H1 (cell line): ENCODE measurements at regions not wholly inside any gene's neighbourhood (a gene's known extent, or its start where the extent isn't known, plus 50 kb on each side); places are given as distances from the start of the nearest gene placed in this dataset.

Source experiments
- CTCF ChIA-PET: fragments of 300-600 bp; sonication (Branson Sonifier 250); formaldehyde crosslinking; loops from one replicate; lab custom pipeline; 2021; ENCODE audit not compliant: partially characterized antibody; lab: Charles Lee
- POLR2A ChIA-PET: fragments of 300-600 bp; sonication (Branson Sonifier 250); formaldehyde crosslinking; loops from one replicate; lab custom pipeline; 2021; ENCODE audit warnings: inconsistent platforms; ENCODE audit not compliant: partially characterized antibody; lab: Charles Lee
- DNase-seq, 2 experiments: peaks; one replicate each; pipeline versions ENCODE4 v3.0.0 to v3.0.0-alpha.2; 2010 to 2022; ENCODE audit warnings: low spot score in 2 of 2, low read depth in 1 of 2, mixed read lengths in 1 of 2
- FAIRE-seq: peaks from 2 replicates; lab custom pipeline; 2011; peaks lifted over from hg19 to GRCh38; lab: Jason Lieb, UNC
- H2AFZ ChIP-seq: 2 replicates; pipeline ENCODE4 v1.8.1; 2012; ENCODE audit warnings: low read length, inconsistent platforms
- H2AK5ac ChIP-seq: 2 replicates; pipeline ENCODE4 v1.6.1; 2013; ENCODE audit warnings: low read depth, low read length
- H2BK120ac ChIP-seq: replicated peaks from 2 replicates; pipeline ENCODE3; 2013; ENCODE audit warnings: low read depth, low read length, inconsistent platforms
- H2BK12ac ChIP-seq: 2 replicates; pipeline ENCODE4 v1.6.1; 2013; ENCODE audit warnings: low read depth, low read length
- H2BK15ac ChIP-seq: 2 replicates; pipeline ENCODE4 v1.6.1; 2013; ENCODE audit warnings: low read length
- H2BK20ac ChIP-seq: 2 replicates; pipeline ENCODE4 v1.6.1; 2013; ENCODE audit warnings: low read length
- H2BK5ac ChIP-seq: 2 replicates; pipeline ENCODE4 v1.6.1; 2013; ENCODE audit warnings: low read depth, low read length
- H3K14ac ChIP-seq: 2 replicates; pipeline ENCODE4 v1.6.1; 2013; ENCODE audit warnings: inconsistent platforms; ENCODE audit not compliant: insufficient read length
- H3K18ac ChIP-seq: 2 replicates; pipeline ENCODE4 v1.6.1; 2013; ENCODE audit warnings: low read length; ENCODE audit errors: extremely low read depth
- H3K23ac ChIP-seq: 2 replicates; pipeline ENCODE4 v1.6.1; 2013; ENCODE audit warnings: inconsistent platforms; ENCODE audit not compliant: insufficient read length
- H3K23me2 ChIP-seq: 2 replicates; pipeline ENCODE4 v1.6.1; 2013; ENCODE audit warnings: low read depth, low read length
- H3K27ac ChIP-seq: 2 replicates; pipeline ENCODE4 v1.6.1; 2011; ENCODE audit warnings: low read depth, low read length, inconsistent platforms
- H3K27me3 ChIP-seq, 4 experiments: replicated peaks in 1 of 4; 1 replicate in 1 of 4; 2 replicates in 3 of 4; pipeline versions ENCODE4 v1.6.1 to v1.8.1; 2011 to 2013; ENCODE audit warnings: low read length in 3 of 4, mild to moderate bottlenecking in 3 of 4, inconsistent platforms in 2 of 4, mixed read lengths in 2 of 4, moderate library complexity in 1 of 4; ENCODE audit not compliant: control insufficient read depth in 3 of 4, insufficient read depth in 3 of 4; ENCODE audit errors: extremely low read depth in 1 of 4
- H3K36me3 ChIP-seq, 4 experiments: 2 replicates each; pipeline versions ENCODE4 v1.6.1 to v1.8.1; 2011 to 2013; ENCODE audit warnings: mild to moderate bottlenecking in 4 of 4, low read length in 3 of 4, moderate library complexity in 2 of 4, control low read depth in 1 of 4, inconsistent platforms in 1 of 4; ENCODE audit not compliant: insufficient read depth in 4 of 4, control insufficient read depth in 2 of 4
- H3K4ac ChIP-seq: replicated peaks from 2 replicates; pipeline ENCODE3; 2013; ENCODE audit warnings: low read length, low read depth, mixed read lengths, inconsistent platforms; ENCODE audit not compliant: insufficient read length
- H3K4me1 ChIP-seq, 4 experiments: replicated peaks in 1 of 4; 1 replicate in 1 of 4; 2 replicates in 3 of 4; pipeline versions ENCODE4 v1.6.1 to v1.8.1; 2011 to 2013; ENCODE audit warnings: low read length in 3 of 4, inconsistent platforms in 2 of 4, mixed read lengths in 1 of 4; ENCODE audit not compliant: insufficient read depth in 4 of 4, control insufficient read depth in 3 of 4
- H3K4me2 ChIP-seq, 2 experiments: 2 replicates each; pipeline versions ENCODE4 v1.6.1 to v1.8.1; 2011 to 2013; ENCODE audit warnings: low read depth in 2 of 2, low read length in 2 of 2, control low read depth in 1 of 2, inconsistent platforms in 1 of 2, mild to moderate bottlenecking in 1 of 2; ENCODE audit not compliant: insufficient read depth in 1 of 2
- H3K4me3 ChIP-seq, 4 experiments: fragments of 200-600, 300-600 bp in 1 of 4; sonication (generic), shearing (Covaris generic), sonication (Bioruptor Twin) in 1 of 4; 2 replicates each; pipeline versions ENCODE4 v1.5.1 to v1.8.1; 2011 to 2016; ENCODE audit warnings: low read length in 4 of 4, low read depth in 3 of 4, control low read depth in 2 of 4, inconsistent platforms in 2 of 4, mild to moderate bottlenecking in 2 of 4, mixed read lengths in 1 of 4, moderate library complexity in 1 of 4; ENCODE audit not compliant: insufficient read depth in 2 of 4; ENCODE audit errors: extremely low read depth in 1 of 4
- H3K56ac ChIP-seq: replicated peaks from 2 replicates; pipeline ENCODE3; 2013; ENCODE audit warnings: low read depth, mild to moderate bottlenecking, mixed read lengths, low read length, inconsistent platforms; ENCODE audit not compliant: insufficient read length
- H3K79me1 ChIP-seq: 2 replicates; pipeline ENCODE4 v1.6.1; 2013; ENCODE audit warnings: low read depth, low read length, control low read depth
- H3K79me2 ChIP-seq, 2 experiments: 2 replicates each; pipeline versions ENCODE4 v1.6.1 to v1.8.1; 2012 to 2013; ENCODE audit warnings: low read length in 2 of 2, mild to moderate bottlenecking in 2 of 2, inconsistent platforms in 1 of 2; ENCODE audit not compliant: insufficient read depth in 2 of 2, control insufficient read depth in 1 of 2
- H3K9ac ChIP-seq, 4 experiments: replicated peaks in 1 of 4; 1 replicate in 1 of 4; 2 replicates in 3 of 4; pipeline versions ENCODE4 v1.6.1 to v1.8.1; 2011 to 2013; ENCODE audit warnings: low read depth in 3 of 4, low read length in 3 of 4, control low read depth in 2 of 4, mild to moderate bottlenecking in 2 of 4, moderate library complexity in 2 of 4, inconsistent platforms in 1 of 4; ENCODE audit errors: extremely low read depth in 1 of 4
- H3K9me3 ChIP-seq, 2 experiments: 2 replicates each; pipeline versions ENCODE4 v1.6.1 to v1.8.1; 2012 to 2013; ENCODE audit warnings: mild to moderate bottlenecking in 2 of 2, moderate library complexity in 2 of 2, control low read depth in 1 of 2, inconsistent platforms in 1 of 2, low read depth in 1 of 2, low read length in 1 of 2, mixed read lengths in 1 of 2; ENCODE audit not compliant: insufficient read depth in 2 of 2
- H4K20me1 ChIP-seq, 2 experiments: replicated peaks in 1 of 2; 2 replicates each; pipeline versions ENCODE3 to v1.8.1; 2011 to 2013; ENCODE audit warnings: inconsistent platforms in 2 of 2, low read length in 2 of 2, mild to moderate bottlenecking in 1 of 2; ENCODE audit not compliant: insufficient read depth in 2 of 2, control insufficient read depth in 1 of 2
- H4K5ac ChIP-seq: 2 replicates; pipeline ENCODE4 v1.6.1; 2013; ENCODE audit warnings: low read length, low read depth, mixed read lengths, inconsistent platforms; ENCODE audit not compliant: insufficient read length
- H4K8ac ChIP-seq: 2 replicates; pipeline ENCODE4 v1.8.0; 2013; ENCODE audit warnings: mild to moderate bottlenecking, moderate library complexity, low read length, inconsistent platforms; ENCODE audit not compliant: insufficient read depth; ENCODE audit errors: extremely low read depth
- H4K91ac ChIP-seq: replicated peaks from 2 replicates; pipeline ENCODE3; 2013; ENCODE audit warnings: low read length, mixed read lengths, inconsistent platforms; ENCODE audit not compliant: insufficient read length
- CBX8 ChIP-seq: fragments of 300-800, 300-1000 bp; sonication (generic); IDR thresholded peaks from 2 replicates; pipeline ENCODE4 v1.7.1; 2016; ENCODE audit warnings: low read depth, low read length, borderline replicate concordance
- EP300 ChIP-seq, 2 experiments: IDR thresholded peaks; 1 replicate in 1 of 2; 2 replicates in 1 of 2; pipeline ENCODE4 v1.6.1; 2011 to 2012; ENCODE audit warnings: low read depth in 2 of 2, low read length in 2 of 2, mild to moderate bottlenecking in 2 of 2, borderline replicate concordance in 1 of 2, inconsistent platforms in 1 of 2, moderate library complexity in 1 of 2
- EZH2 ChIP-seq: fragments of 200-600 bp; sonication (generic); IDR thresholded peaks from 2 replicates; pipeline ENCODE4 v1.7.1; 2012; ENCODE audit warnings: low read depth, mild to moderate bottlenecking, moderate library complexity, low read length, inconsistent platforms; ENCODE audit not compliant: severe bottlenecking
- PHF8 ChIP-seq: fragments of 200-600 bp; sonication (generic); conservative IDR thresholded peaks from 2 replicates; pipeline ENCODE4 v1.7.1; 2012; ENCODE audit warnings: low read depth, mild to moderate bottlenecking, inconsistent platforms, low read length, moderate library complexity
- RAD21 ChIP-seq, 2 experiments: IDR thresholded peaks in 1 of 2; conservative IDR thresholded peaks in 1 of 2; 2 replicates each; pipeline ENCODE4 v1.6.1; 2011; ENCODE audit warnings: low read depth in 2 of 2, low read length in 2 of 2, improper control_type of control experiment in 1 of 2, inconsistent platforms in 1 of 2, mild to moderate bottlenecking in 1 of 2, moderate library complexity in 1 of 2
- SAP30 ChIP-seq: fragments of 300-600 bp; sonication (generic); IDR thresholded peaks from 2 replicates; pipeline ENCODE4 v1.7.1; 2012; ENCODE audit warnings: low read length, moderate library complexity, mild to moderate bottlenecking, inconsistent platforms; ENCODE audit not compliant: insufficient read depth, insufficient replicate concordance
- SP1 ChIP-seq: IDR thresholded peaks from 2 replicates; pipeline ENCODE4 v1.6.1; 2011; ENCODE audit warnings: low read depth, low read length
- YY1 ChIP-seq: IDR thresholded peaks from 2 replicates; pipeline ENCODE4 v1.6.1; 2011; ENCODE audit warnings: low read depth, mild to moderate bottlenecking, low read length
- ZNF274 ChIP-seq: IDR thresholded peaks from 2 replicates; pipeline ENCODE4 v1.7.0; 2012; ENCODE audit warnings: low read length, borderline replicate concordance; ENCODE audit errors: extremely low read depth
- WGBS, 2 experiments: shearing (Covaris generic) in 1 of 2; methylation state at CpG; one replicate each; pipeline versions ENCODE4 v1.1.6 to v1.1.7; 2013 to 2015; ENCODE audit warnings: low lambda C conversion rate in 2 of 2, mixed read lengths in 2 of 2, inconsistent platforms in 1 of 2, low coverage in 1 of 2, missing lambda C conversion rate in 1 of 2; ENCODE audit not compliant: insufficient replicate concordance in 2 of 2, insufficient coverage in 1 of 2, insufficient read length in 1 of 2; ENCODE audit errors: extremely low coverage in 1 of 2, missing lambda C conversion rate in 1 of 2; 5-methylcytosine and 5-hydroxymethylcytosine counted together

- no peaks in the 10 kb centered on the region for H4K20me1 ChIP-seq
- H3K18ac ChIP-seq: no peak overlapping the region
- FAIRE-seq: no peak
- H3K27ac ChIP-seq: no peak overlapping the region
- H3K27me3 ChIP-seq: no peaks in the 10 kb centered on the region
- no peak overlapping the region for H4K8ac ChIP-seq
- H4K91ac ChIP-seq: no peak overlapping the region
- WGBS, 2 experiments: 81% methylated on average over 3 of the region's 3 CpGs; no CpG with 5 or more reads in 1 of the 2 experiments
- no peak overlapping the region for H2AK5ac ChIP-seq
- TF ChIP-seq SP1 (no peak), EZH2 (no peak), CBX8 (no peak), RAD21 (IDR thresholded peaks at IDR 0.05 in 1 of 2, conservative IDR thresholded peaks at IDR 0.05 in 1 of 2; ENCODE audit: low read depth in 2 of 2, low read length in 2 of 2) (no peak), EP300 (IDR thresholded peaks at IDR 0.05; ENCODE audit: borderline replicate concordance in 1 of 2, low read depth in 2 of 2, low read length in 2 of 2) (no peak), PHF8 (no peak), SAP30 (no peak), YY1 (no peak), ZNF274 (no peak)
- TF ChIP-seq, all 59 proteins: peak for 0
- no peak overlapping the region for H3K23ac ChIP-seq
- no peak overlapping the region for H2BK20ac ChIP-seq
- no peak overlapping the region for H3K4me2 ChIP-seq
- no peak overlapping the region for H2BK12ac ChIP-seq
- no peak overlapping the region for H3K9ac ChIP-seq
- peaks cover 0 to 8% (median 0%) of the 10 kb centered on the region in 4 experiments; a peak in 1 of 7 replicates for H3K4me1 ChIP-seq
- no peak overlapping the region for H3K4ac ChIP-seq
- no peak overlapping the region for H3K14ac ChIP-seq
- ChIA-PET POLR2A (no interaction called here), CTCF (interaction anchor here (0.9 kb wide), 1 partner anchor 10 kb away, joined by 3 read pairs; no protein-coding TSS in a partner anchor)
- H3K79me1 ChIP-seq: no peaks in the 10 kb centered on the region
- no peak overlapping the region for H2BK15ac ChIP-seq
- H3K79me2 ChIP-seq: no peaks in the 10 kb centered on the region
- no peak overlapping the region for H2BK120ac ChIP-seq
- no peak overlapping the region for H3K4me3 ChIP-seq
- peak overlapping the region; percentile 78; the same call in 1 of the 2 replicates for H2AFZ ChIP-seq
- no peaks in the 10 kb centered on the region for H3K9me3 ChIP-seq
- no peaks in the 10 kb centered on the region for H3K36me3 ChIP-seq
- no peak overlapping the region for H3K56ac ChIP-seq
- no peak for DNase-seq
- no peak overlapping the region for H2BK5ac ChIP-seq
- H4K5ac ChIP-seq: no peak overlapping the region
- H3K23me2 ChIP-seq: no peaks in the 10 kb centered on the region
Observed at GRCh38 chr2:151150331-151151320, 111.0 kb downstream of the RBM43 start.
